ENCODE measurements at regions not wholly inside any gene's neighbourhood (a gene's known extent, or its start where the extent isn't known, plus 50 kb on each side); places are given as distances from the start of the nearest gene placed in this dataset.

DNA sequence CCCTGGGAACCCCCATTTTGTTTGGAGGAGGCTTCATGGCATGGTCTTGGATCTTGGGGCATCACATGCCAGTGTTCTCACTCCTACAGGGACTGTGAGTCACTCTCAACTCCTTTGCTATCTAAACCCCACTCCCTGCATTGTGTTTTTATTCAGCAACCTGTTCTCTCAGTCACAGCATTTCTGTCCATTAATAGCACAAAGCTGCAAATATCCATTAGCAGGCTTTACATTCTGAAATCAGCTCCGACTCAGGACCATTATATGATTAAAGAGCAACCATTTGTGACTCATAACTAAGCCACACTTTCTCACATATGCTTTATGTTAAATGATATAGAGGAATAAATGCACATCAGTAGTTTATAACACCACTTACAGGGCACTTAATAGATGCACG is 462.1 kb upstream of the BRINP1 start:
- TF ChIP-seq, protein P1, sequence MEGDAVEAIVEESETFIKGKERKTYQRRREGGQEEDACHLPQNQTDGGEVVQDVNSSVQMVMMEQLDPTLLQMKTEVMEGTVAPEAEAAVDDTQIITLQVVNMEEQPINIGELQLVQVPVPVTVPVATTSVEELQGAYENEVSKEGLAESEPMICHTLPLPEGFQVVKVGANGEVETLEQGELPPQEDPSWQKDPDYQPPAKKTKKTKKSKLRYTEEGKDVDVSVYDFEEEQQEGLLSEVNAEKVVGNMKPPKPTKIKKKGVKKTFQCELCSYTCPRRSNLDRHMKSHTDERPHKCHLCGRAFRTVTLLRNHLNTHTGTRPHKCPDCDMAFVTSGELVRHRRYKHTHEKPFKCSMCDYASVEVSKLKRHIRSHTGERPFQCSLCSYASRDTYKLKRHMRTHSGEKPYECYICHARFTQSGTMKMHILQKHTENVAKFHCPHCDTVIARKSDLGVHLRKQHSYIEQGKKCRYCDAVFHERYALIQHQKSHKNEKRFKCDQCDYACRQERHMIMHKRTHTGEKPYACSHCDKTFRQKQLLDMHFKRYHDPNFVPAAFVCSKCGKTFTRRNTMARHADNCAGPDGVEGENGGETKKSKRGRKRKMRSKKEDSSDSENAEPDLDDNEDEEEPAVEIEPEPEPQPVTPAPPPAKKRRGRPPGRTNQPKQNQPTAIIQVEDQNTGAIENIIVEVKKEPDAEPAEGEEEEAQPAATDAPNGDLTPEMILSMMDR (IDR thresholded peaks at IDR 0.05 in 2 of 3, conservative IDR thresholded peaks at IDR 0.05 in 1 of 3; ENCODE audit: borderline replicate concordance in 1 of 3, insufficient read depth in 1 of 3, low read depth in 2 of 3, low read length in 2 of 3): no peak
- TF ChIP-seq TCF7L2 (IDR thresholded peaks at IDR 0.05; ENCODE audit: borderline replicate concordance, extremely low read depth, insufficient read depth, insufficient read length): no peak
- no peak for TF ChIP-seq SP1 (IDR thresholded peaks at IDR 0.05; ENCODE audit: low read depth)
- TF ChIP-seq, protein P2, sequence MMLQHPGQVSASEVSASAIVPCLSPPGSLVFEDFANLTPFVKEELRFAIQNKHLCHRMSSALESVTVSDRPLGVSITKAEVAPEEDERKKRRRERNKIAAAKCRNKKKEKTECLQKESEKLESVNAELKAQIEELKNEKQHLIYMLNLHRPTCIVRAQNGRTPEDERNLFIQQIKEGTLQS (IDR thresholded peaks at IDR 0.05): no peak
- TF ChIP-seq SIN3A (IDR thresholded peaks at IDR 0.05; ENCODE audit: low read depth): no peak
- TF ChIP-seq CBX3 (IDR thresholded peaks at IDR 0.05; ENCODE audit: low read depth): no peak
- TF ChIP-seq EZH2phosphoT487 (IDR thresholded peaks at IDR 0.05; ENCODE audit: borderline replicate concordance): no peak
- TF ChIP-seq EGR1 (IDR thresholded peaks at IDR 0.05; ENCODE audit: low read depth): no peak
- TF ChIP-seq YY1 (IDR thresholded peaks at IDR 0.05; ENCODE audit: extremely low read depth, insufficient replicate concordance, low read depth, low read length): no peak

Data from HCT116 (cell line).